Skeletal muscle tissue (tissue), 3 donors: ENCODE measurements at regions not wholly inside any gene's neighbourhood (a gene's known extent, or its start where the extent isn't known, plus 50 kb on each side); places are given as distances from the start of the nearest gene placed in this dataset.

Experiments
- H3K27ac ChIP-seq: one replicate; pipeline ENCODE4 v1.7.0; 2013; ENCODE audit warnings: mild to moderate bottlenecking, low read depth, low read length, inconsistent platforms
- H3K27me3 ChIP-seq, 3 donors: one replicate each; pipeline ENCODE4 v1.7.0; 2013; ENCODE audit warnings: low read length in 3 of 3; ENCODE audit not compliant: control insufficient read depth in 3 of 3, insufficient read depth in 3 of 3
- H3K36me3 ChIP-seq, 3 donors: one replicate each; pipeline ENCODE4 v1.7.0; 2013; ENCODE audit warnings: low read length in 3 of 3; ENCODE audit not compliant: control insufficient read depth in 3 of 3, insufficient read depth in 3 of 3
- H3K4me1 ChIP-seq, 3 donors: one replicate each; pipeline ENCODE4 v1.7.0; 2013; ENCODE audit warnings: low read length in 3 of 3, mild to moderate bottlenecking in 3 of 3; ENCODE audit not compliant: control insufficient read depth in 3 of 3, insufficient read depth in 3 of 3
- H3K4me3 ChIP-seq, 3 donors: one replicate each; pipeline ENCODE4 v1.7.0; 2013; ENCODE audit warnings: low read length in 3 of 3
- H3K9ac ChIP-seq, 3 donors: one replicate each; pipeline ENCODE4 v1.7.0; 2013; ENCODE audit warnings: low read length in 3 of 3, mild to moderate bottlenecking in 3 of 3, moderate library complexity in 2 of 3, low read depth in 1 of 3
- H3K9me3 ChIP-seq, 3 donors: one replicate each; pipeline ENCODE4 v1.7.0; 2013; ENCODE audit warnings: low read length in 3 of 3; ENCODE audit not compliant: control insufficient read depth in 3 of 3
- donor health status: Osteomylitis.

GRCh38 chr5:74295676-74296075 is 344.9 kb downstream of the ENC1 start:
- H3K36me3 ChIP-seq = no peaks in the 10 kb centered on the region
- no peaks in the 10 kb centered on the region for H3K27me3 ChIP-seq
- H3K4me3 ChIP-seq = no peak overlapping the region
- no peak overlapping the region for H3K27ac ChIP-seq
- no peaks in the 10 kb centered on the region for H3K9me3 ChIP-seq
- H3K4me1 ChIP-seq = peaks cover 10 to 14% (median 14%) of the 10 kb centered on the region in 3 donors
- H3K9ac ChIP-seq = no peak overlapping the region

DNA sequence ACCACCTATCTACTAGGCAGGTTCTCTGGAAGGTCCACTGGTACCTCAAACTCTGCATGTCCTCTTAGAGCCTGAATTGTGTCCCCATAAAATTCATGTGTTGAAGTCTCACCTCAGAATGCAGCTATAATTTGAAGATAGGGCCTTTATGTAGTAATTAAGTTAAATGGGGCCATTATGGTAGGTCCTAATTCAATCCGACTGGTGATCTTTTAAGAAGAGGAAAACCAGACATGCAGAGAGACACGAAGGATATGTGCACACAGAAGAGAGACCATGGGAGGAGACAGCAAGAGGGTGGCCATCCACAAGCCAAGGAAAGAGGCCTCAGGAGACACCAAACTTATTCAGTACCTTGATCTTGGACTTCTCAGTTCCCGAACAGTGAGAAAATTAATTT is 345.4 kb downstream of the ENC1 start:
- Histone ChIP-seq H3K27me3 (no peaks in the 10 kb centered on the region), H3K9ac (no peak overlapping the region), H3K4me3 (no peak overlapping the region), H3K27ac (no peak overlapping the region), H3K9me3 (no peaks in the 10 kb centered on the region), H3K36me3 (no peaks in the 10 kb centered on the region), H3K4me1 (peaks cover 10 to 16% (median 14%) of the 10 kb centered on the region in 3 donors)

DNA sequence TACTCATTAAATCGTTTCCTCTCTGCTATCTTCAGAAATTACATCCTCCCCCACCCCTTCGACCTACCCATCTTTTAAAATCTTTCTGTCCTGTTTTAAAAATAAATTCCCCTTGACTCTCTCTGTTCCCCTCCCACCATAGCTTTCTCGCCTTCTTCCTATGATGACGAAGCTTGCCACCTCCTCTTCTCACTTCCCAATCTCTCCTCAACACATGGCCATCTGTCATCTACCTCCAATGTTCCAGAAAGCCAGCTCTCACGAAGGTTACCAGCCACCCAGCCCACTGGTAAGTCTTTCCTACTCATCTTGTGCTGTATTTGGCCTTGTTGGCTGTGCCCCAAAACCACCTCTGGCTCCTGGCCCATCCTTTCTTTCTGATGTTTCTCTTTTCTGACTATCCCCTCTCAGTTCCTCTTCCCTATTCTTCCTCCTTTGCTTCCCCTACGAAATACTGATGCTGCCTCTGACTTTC is 346.3 kb downstream of the ENC1 start:
- H3K9ac ChIP-seq = no peak overlapping the region
- H3K27me3 ChIP-seq = no peaks in the 10 kb centered on the region
- H3K9me3 ChIP-seq = no peaks in the 10 kb centered on the region
- H3K27ac ChIP-seq = no peak overlapping the region
- peaks cover 12 to 22% (median 20%) of the 10 kb centered on the region in 3 donors for H3K4me1 ChIP-seq
- no peak overlapping the region for H3K4me3 ChIP-seq
- no peaks in the 10 kb centered on the region for H3K36me3 ChIP-seq

GRCh38 chr5:74293182-74293581 is 347.3 kb downstream of the ENC1 start:
- H3K9ac ChIP-seq = no peak overlapping the region
- H3K4me3 ChIP-seq = no peak overlapping the region
- H3K36me3 ChIP-seq = no peaks in the 10 kb centered on the region
- H3K4me1 ChIP-seq = peaks cover 16 to 29% (median 29%) of the 10 kb centered on the region in 3 donors
- H3K9me3 ChIP-seq = no peaks in the 10 kb centered on the region
- no peak overlapping the region for H3K27ac ChIP-seq
- no peaks in the 10 kb centered on the region for H3K27me3 ChIP-seq

GRCh38 chr5:74290634-74291241 is 349.8 kb downstream of the ENC1 start:
- H3K27ac ChIP-seq = no peak overlapping the region
- H3K27me3 ChIP-seq = no peaks in the 10 kb centered on the region
- H3K4me3 ChIP-seq = no peak overlapping the region
- H3K4me1 ChIP-seq = peaks cover 17 to 37% (median 30%) of the 10 kb centered on the region in 3 donors
- no peaks in the 10 kb centered on the region for H3K36me3 ChIP-seq
- no peak overlapping the region for H3K9ac ChIP-seq
- no peaks in the 10 kb centered on the region for H3K9me3 ChIP-seq

- no peak overlapping the region for H3K4me3 ChIP-seq
- H3K27me3 ChIP-seq = no peaks in the 10 kb centered on the region
- H3K9me3 ChIP-seq = no peaks in the 10 kb centered on the region
- no peak overlapping the region for H3K9ac ChIP-seq
- peaks cover 17 to 37% (median 30%) of the 10 kb centered on the region in 3 donors for H3K4me1 ChIP-seq
- peak overlapping the region; percentile 72 for H3K27ac ChIP-seq
- H3K36me3 ChIP-seq = no peaks in the 10 kb centered on the region
Measured at GRCh38 chr5:74289691-74290090, 350.8 kb downstream of the ENC1 start.

GRCh38 chr5:74289238-74289637 is 351.3 kb downstream of the ENC1 start:
- Histone ChIP-seq H3K27me3 (no peaks in the 10 kb centered on the region), H3K27ac (peak overlapping the region; percentile 72), H3K9ac (no peak overlapping the region), H3K9me3 (no peaks in the 10 kb centered on the region), H3K4me1 (peaks cover 17 to 37% (median 30%) of the 10 kb centered on the region in 3 donors), H3K4me3 (no peak overlapping the region), H3K36me3 (no peaks in the 10 kb centered on the region)

DNA sequence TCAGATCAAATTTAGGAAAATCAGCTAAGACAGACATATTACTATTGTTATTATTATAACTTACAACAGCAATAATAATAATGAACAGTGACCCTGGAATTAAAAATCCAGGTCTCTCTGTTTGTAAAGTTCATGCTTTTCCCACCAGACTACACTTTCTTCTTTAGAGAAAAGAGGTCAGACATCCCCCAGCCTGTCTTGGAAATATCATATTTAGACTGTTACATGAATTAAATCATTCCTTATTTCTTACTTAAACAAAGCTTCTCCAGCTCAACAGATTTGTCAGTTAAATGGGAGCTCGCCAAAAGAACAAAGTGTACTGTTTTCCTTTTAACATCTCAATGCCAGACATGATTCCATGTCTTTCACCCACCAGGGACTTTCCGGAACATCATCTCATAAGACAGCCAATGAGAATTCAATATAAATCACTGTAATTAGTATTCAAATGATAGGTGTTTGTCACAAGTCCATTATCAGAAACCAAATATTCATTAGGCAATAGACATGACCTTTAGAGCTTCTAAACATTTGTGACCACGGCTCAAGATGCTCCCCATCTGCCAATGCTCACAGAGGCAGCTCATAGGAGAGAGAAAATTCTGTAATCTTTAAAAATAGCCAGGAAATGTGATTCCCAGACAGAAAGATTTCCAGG is 351.9 kb downstream of the ENC1 start:
- H3K27me3 ChIP-seq = no peaks in the 10 kb centered on the region
- no peaks in the 10 kb centered on the region for H3K36me3 ChIP-seq
- peaks cover 17 to 37% (median 30%) of the 10 kb centered on the region in 3 donors for H3K4me1 ChIP-seq
- no peak overlapping the region for H3K9ac ChIP-seq
- H3K27ac ChIP-seq = peak overlapping the region; percentile 72
- no peaks in the 10 kb centered on the region for H3K9me3 ChIP-seq
- no peak overlapping the region for H3K4me3 ChIP-seq

- Histone ChIP-seq H3K27me3 (no peaks in the 10 kb centered on the region), H3K9ac (no peak overlapping the region), H3K9me3 (no peaks in the 10 kb centered on the region), H3K27ac (peak overlapping the region; percentile 72), H3K36me3 (no peaks in the 10 kb centered on the region), H3K4me3 (no peak overlapping the region), H3K4me1 (peaks cover 14 to 35% (median 27%) of the 10 kb centered on the region in 3 donors)
Measured at GRCh38 chr5:74288038-74288437, 352.5 kb downstream of the ENC1 start.
